Stimulated activated naive CD8-positive, alpha-beta T cell treated with anti-CD3 and anti-CD28 coated beads, Interleukin-15, Interleukin-2, amounts not matched to agents 100 ng/mL and 50 ng/mL, for 24 hours (primary cell): ENCODE measurements at regions not wholly inside any gene's neighbourhood (a gene's known extent, or its start where the extent isn't known, plus 50 kb on each side); places are given as distances from the start of the nearest gene placed in this dataset.

Experiments
- H3K27ac Mint-ChIP-seq: one replicate; pipeline ENCODE4 v1.8.0; 2021; ENCODE audit warnings: mild to moderate bottlenecking, mixed read lengths
- H3K27me3 Mint-ChIP-seq: one replicate; pipeline ENCODE4 v1.8.0; 2021; ENCODE audit warnings: mixed read lengths
- H3K36me3 Mint-ChIP-seq: one replicate; pipeline ENCODE4 v1.8.0; 2021; ENCODE audit warnings: low read depth, mixed read lengths
- H3K4me1 Mint-ChIP-seq: one replicate; pipeline ENCODE4 v1.8.0; 2021; ENCODE audit warnings: low read depth, mixed read lengths
- H3K4me3 Mint-ChIP-seq: one replicate; pipeline ENCODE4 v1.8.0; 2021; ENCODE audit warnings: mild to moderate bottlenecking, mixed read lengths
- H3K9me3 Mint-ChIP-seq: one replicate; pipeline ENCODE4 v1.8.0; 2021; ENCODE audit warnings: mixed read lengths

DNA sequence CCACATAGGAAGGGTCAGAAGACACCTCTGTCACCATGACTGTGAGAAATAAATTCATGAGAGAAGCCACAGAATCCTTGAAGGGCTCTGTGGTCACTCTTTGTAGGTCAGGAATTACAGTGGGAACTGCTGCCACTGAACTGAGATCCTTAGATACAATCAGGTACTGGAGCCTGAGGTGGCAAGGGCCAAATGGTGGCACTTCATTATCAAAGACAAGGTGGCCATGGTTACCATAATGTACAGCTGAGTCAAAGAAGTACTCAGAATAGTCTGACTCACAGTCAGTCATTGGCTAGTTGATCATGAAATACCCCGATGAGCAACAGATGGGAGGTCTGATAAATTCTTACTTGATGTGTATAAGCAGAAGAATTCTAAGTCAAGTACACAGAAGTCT, 131.9 kb downstream of the RTL3 start:
- Mint-ChIP-seq H3K27me3 (no peaks in the 10 kb centered on the region), H3K9me3 (peaks cover 4% of the 10 kb centered on the region), H3K27ac (peak overlapping the region; percentile 21), H3K4me1 (peaks cover 28% of the 10 kb centered on the region), H3K36me3 (no peaks in the 10 kb centered on the region), H3K4me3 (no peak overlapping the region)

- H3K9me3 Mint-ChIP-seq, result peaks cover 4% of the 10 kb centered on the region
Measured at GRCh38 chrX:78522601-78523000, 136.5 kb downstream of the RTL3 start.

DNA sequence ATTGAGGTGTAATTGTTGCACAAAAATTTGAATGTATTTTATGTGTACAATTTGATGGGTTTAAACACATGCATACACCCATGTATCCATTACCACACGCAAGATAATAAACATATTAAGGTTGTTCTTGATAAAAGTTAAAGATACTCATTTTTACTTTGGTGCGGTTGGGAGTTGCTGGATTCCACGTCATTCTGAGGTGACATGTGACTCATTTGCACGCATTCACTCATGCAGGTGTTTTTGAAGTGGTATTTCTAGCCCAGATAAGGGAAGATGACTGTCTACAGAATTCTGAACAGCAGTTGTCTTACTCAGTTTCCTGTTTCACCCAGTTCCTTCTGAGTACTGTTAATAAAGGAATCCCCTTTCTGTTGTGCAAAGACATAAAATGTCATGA, 142.0 kb downstream of the RTL3 start:
- Mint-ChIP-seq H3K27ac (peak overlapping the region; percentile 93), H3K4me1 (peaks cover 57% of the 10 kb centered on the region), H3K27me3 (no peaks in the 10 kb centered on the region), H3K36me3 (no peaks in the 10 kb centered on the region), H3K4me3 (peak overlapping the region; percentile 46), H3K9me3 (no peaks in the 10 kb centered on the region)

More at GRCh38 chrX:78522601-78523000, 136.5 kb downstream of the RTL3 start:
- Mint-ChIP-seq H3K27me3 (no peaks in the 10 kb centered on the region), H3K4me1 (peaks cover 37% of the 10 kb centered on the region), H3K36me3 (no peaks in the 10 kb centered on the region), H3K27ac (no peak overlapping the region), H3K4me3 (no peak overlapping the region)

- Mint-ChIP-seq H3K4me1 (peaks cover 57% of the 10 kb centered on the region), H3K4me3 (no peak overlapping the region), H3K27ac (peak overlapping the region; percentile 92), H3K27me3 (no peaks in the 10 kb centered on the region), H3K36me3 (no peaks in the 10 kb centered on the region), H3K9me3 (peaks cover 11% of the 10 kb centered on the region)
Measured at GRCh38 chrX:78514852-78515251, 144.3 kb downstream of the RTL3 start.

- H3K4me3 Mint-ChIP-seq, result no peak overlapping the region
- no peaks in the 10 kb centered on the region for H3K27me3 Mint-ChIP-seq
- no peaks in the 10 kb centered on the region for H3K36me3 Mint-ChIP-seq
- peak overlapping the region; percentile 92 for H3K27ac Mint-ChIP-seq
- peaks cover 57% of the 10 kb centered on the region for H3K4me1 Mint-ChIP-seq
- peaks cover 16% of the 10 kb centered on the region for H3K9me3 Mint-ChIP-seq
Measured at GRCh38 chrX:78513971-78514738, 145.0 kb downstream of the RTL3 start.

DNA sequence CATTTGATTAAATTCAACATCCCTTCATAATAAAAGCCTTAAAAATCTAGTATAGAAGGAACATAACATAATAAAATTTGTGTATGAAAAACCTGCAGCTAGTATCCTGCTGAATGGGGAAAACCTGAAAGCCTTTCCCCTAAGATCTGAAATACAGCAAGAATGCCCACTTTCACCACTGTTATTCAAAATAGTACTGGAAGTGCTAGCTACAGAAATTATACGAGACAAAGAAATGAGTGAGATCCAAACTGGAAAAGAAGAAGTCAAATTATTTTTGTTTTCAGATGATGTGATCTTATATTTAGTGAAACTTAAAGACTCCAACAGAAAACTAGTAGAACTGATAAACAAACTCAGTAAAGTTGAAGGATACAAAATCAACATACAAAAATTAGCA, 152.9 kb downstream of the RTL3 start:
- Mint-ChIP-seq H3K4me1 (no peaks in the 10 kb centered on the region), H3K4me3 (no peak overlapping the region), H3K9me3 (peaks cover 26% of the 10 kb centered on the region), H3K36me3 (no peaks in the 10 kb centered on the region), H3K27ac (no peak overlapping the region), H3K27me3 (no peaks in the 10 kb centered on the region)

DNA sequence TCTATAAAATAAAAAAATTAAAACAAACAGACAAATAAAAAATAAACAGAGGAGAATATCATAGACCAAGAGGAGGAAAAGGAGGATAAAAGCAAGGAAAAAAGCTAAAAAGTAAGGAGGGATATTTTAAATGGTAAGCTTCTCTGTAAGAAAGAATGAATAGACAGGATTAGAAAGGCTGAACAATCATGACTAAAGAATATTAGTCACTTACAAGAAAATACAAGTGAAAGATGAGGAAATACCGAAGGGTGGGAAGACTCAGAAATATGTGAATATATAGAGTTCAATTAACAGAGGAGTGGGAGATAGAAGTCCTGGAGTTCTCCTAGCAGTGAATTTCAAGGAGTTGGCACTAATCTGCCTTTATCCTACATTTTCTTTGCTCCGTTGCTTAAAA, 162.6 kb downstream of the RTL3 start:
- no peaks in the 10 kb centered on the region for H3K4me1 Mint-ChIP-seq
- no peaks in the 10 kb centered on the region for H3K36me3 Mint-ChIP-seq
- no peak overlapping the region for H3K4me3 Mint-ChIP-seq
- no peaks in the 10 kb centered on the region for H3K27me3 Mint-ChIP-seq
- no peak overlapping the region for H3K27ac Mint-ChIP-seq
- no peaks in the 10 kb centered on the region for H3K9me3 Mint-ChIP-seq

GRCh38 chrX:78493180-78493579, 165.8 kb upstream of the CYSLTR1 start:
- Mint-ChIP-seq H3K9me3 (no peaks in the 10 kb centered on the region), H3K4me3 (no peak overlapping the region), H3K27ac (no peak overlapping the region), H3K36me3 (no peaks in the 10 kb centered on the region), H3K4me1 (no peaks in the 10 kb centered on the region), H3K27me3 (no peaks in the 10 kb centered on the region)

- H3K9me3 Mint-ChIP-seq, result peaks cover 5% of the 10 kb centered on the region
- no peaks in the 10 kb centered on the region for H3K36me3 Mint-ChIP-seq
- no peaks in the 10 kb centered on the region for H3K27me3 Mint-ChIP-seq
- no peak overlapping the region for H3K27ac Mint-ChIP-seq
- H3K4me1 Mint-ChIP-seq, result no peaks in the 10 kb centered on the region
- H3K4me3 Mint-ChIP-seq, result no peak overlapping the region
Measured at GRCh38 chrX:78476701-78477100, 149.3 kb upstream of the CYSLTR1 start.

- H3K27me3 Mint-ChIP-seq, result no peaks in the 10 kb centered on the region
- peaks cover under 1% of the 10 kb centered on the region for H3K9me3 Mint-ChIP-seq
- H3K4me3 Mint-ChIP-seq, result no peak overlapping the region
- H3K27ac Mint-ChIP-seq, result no peak overlapping the region
- no peaks in the 10 kb centered on the region for H3K36me3 Mint-ChIP-seq
- H3K4me1 Mint-ChIP-seq, result no peaks in the 10 kb centered on the region
Measured at GRCh38 chrX:78456909-78457308, 129.5 kb upstream of the CYSLTR1 start.

GRCh38 chrX:78455901-78456300, 128.5 kb upstream of the CYSLTR1 start:
- Mint-ChIP-seq H3K4me3 (no peak overlapping the region), H3K9me3 (peaks cover 4% of the 10 kb centered on the region), H3K27ac (no peak overlapping the region), H3K36me3 (no peaks in the 10 kb centered on the region), H3K27me3 (no peaks in the 10 kb centered on the region), H3K4me1 (no peaks in the 10 kb centered on the region)

DNA sequence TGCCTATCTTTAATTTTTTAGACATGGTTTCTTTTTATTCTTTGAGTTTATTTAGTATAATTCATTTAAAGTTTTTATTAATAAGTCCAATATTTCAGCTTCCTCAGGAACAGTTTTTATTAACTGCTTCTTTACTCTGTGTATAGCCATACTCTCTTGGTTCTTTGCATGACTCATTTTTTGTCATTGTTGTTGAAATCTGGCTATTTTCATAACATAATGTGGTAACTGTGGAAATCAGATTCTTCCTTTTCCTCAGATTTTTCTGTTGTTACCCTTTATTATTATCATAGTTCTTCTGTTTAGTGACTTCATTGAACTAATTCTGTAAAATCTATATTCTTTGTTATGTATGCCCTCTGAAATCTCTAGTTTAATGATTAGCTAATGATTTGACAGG, 124.9 kb upstream of the CYSLTR1 start:
- H3K4me3 Mint-ChIP-seq, result no peak overlapping the region
- no peaks in the 10 kb centered on the region for H3K4me1 Mint-ChIP-seq
- H3K36me3 Mint-ChIP-seq, result peaks cover 3% of the 10 kb centered on the region
- no peaks in the 10 kb centered on the region for H3K27me3 Mint-ChIP-seq
- peaks cover 10% of the 10 kb centered on the region for H3K9me3 Mint-ChIP-seq
- H3K27ac Mint-ChIP-seq, result no peak overlapping the region

DNA sequence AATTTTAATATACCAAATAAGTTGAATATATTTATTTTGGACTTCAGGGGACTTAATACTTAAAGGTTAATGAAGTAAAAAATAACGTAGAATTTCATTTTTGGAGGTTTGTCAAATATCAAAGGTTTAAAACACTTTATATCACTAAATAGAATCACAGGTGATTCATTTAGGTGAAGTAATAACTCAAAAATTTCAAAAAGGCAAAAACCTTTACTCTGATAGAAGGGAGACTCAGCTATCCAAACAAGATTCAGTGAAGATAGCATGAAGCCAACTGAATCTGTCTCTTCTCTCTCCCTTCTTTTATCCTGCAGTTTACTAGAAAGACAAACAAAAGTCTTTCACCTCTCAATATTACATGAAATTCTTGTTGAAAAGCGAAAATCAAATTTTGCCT, 110.2 kb upstream of the CYSLTR1 start:
- H3K27me3 Mint-ChIP-seq, result no peaks in the 10 kb centered on the region
- no peaks in the 10 kb centered on the region for H3K9me3 Mint-ChIP-seq
- H3K27ac Mint-ChIP-seq, result no peak overlapping the region
- H3K36me3 Mint-ChIP-seq, result no peaks in the 10 kb centered on the region
- H3K4me1 Mint-ChIP-seq, result no peaks in the 10 kb centered on the region
- H3K4me3 Mint-ChIP-seq, result no peak overlapping the region

DNA sequence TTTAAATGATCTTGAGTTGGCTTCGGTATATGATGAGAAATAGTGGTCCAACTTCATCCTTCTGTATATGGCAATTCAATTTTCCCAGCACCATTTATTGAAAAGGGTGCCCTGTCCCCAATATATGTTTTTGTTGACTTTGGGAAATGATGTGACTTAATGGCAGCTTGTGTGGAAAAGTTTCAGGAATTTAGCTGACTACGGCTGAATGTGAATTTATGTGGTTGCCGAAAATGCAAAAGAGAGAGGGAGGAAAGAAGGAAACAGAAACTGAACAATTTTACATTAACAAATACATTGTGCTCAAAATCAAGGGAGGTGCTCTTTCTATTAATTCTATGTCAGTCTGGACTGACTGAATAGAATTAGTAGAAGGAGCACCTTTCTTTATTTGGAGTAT, 101.8 kb upstream of the CYSLTR1 start:
- H3K36me3 Mint-ChIP-seq, result no peaks in the 10 kb centered on the region
- H3K9me3 Mint-ChIP-seq, result peaks cover 3% of the 10 kb centered on the region
- no peaks in the 10 kb centered on the region for H3K27me3 Mint-ChIP-seq
- H3K4me3 Mint-ChIP-seq, result no peak overlapping the region
- H3K4me1 Mint-ChIP-seq, result no peaks in the 10 kb centered on the region
- no peak overlapping the region for H3K27ac Mint-ChIP-seq

DNA sequence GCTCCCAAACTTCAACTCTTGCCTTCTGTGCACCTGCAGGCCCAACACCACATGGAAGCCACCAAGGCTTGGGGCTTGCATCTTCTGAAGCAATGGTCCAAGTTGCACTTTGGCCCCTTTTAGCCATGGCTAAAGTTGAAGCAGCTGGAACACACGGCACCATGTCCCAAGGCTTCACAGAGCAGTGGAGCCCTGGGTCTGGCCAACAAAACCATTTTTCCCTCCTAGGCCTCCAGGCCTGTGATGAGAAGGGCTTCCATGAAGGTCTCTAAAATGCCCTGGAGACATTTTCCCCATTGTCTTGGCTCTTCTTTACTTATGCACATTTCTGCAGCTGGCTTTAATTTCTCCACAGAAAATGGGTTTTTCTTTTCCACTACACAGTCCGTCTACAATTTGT, 61.3 kb upstream of the CYSLTR1 start:
- Mint-ChIP-seq H3K36me3 (peaks cover 10% of the 10 kb centered on the region), H3K4me1 (no peaks in the 10 kb centered on the region), H3K9me3 (peaks cover 22% of the 10 kb centered on the region), H3K27me3 (peaks cover 3% of the 10 kb centered on the region), H3K4me3 (no peak overlapping the region), H3K27ac (no peak overlapping the region)

DNA sequence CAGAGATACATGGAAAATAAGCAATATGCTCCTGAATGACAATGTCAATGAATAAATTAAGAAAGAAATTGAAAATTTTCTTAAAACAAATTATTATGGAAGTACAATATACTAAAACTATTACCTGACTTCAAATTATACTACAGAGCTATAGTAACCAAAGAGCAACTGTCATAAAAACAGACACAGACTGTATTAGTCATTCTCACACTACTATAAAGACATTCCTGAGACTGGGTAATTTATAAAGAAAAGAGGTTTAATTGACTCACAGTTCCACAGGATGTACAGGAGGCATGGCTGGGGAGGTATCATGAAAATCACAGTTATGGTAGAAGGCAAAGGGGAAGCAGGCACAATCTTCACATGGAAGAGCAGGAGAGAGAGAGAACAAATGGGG, 60.0 kb upstream of the CYSLTR1 start:
- Mint-ChIP-seq H3K4me3 (no peak overlapping the region), H3K27me3 (peaks cover 3% of the 10 kb centered on the region), H3K27ac (peak overlapping the region; percentile 10), H3K4me1 (no peaks in the 10 kb centered on the region), H3K9me3 (peaks cover 22% of the 10 kb centered on the region), H3K36me3 (peaks cover 10% of the 10 kb centered on the region)
